Neural cell (in vitro differentiated cells): ENCODE measurements at regions not wholly inside any gene's neighbourhood (a gene's known extent, or its start where the extent isn't known, plus 50 kb on each side); places are given as distances from the start of the nearest gene placed in this dataset.

ENCODE experiments used
- EP300 ChIP-seq: fragments of 450-650 bp; conservative IDR thresholded peaks from 2 replicates; pipeline ENCODE4 v1.6.1; 2014; ENCODE audit warnings: antibody characterized with exemption, mild to moderate bottlenecking, moderate library complexity; ENCODE audit not compliant: poor library complexity, severe bottlenecking
- EZH2 ChIP-seq: fragments of 200-600, 300-800 bp; shearing (Covaris generic), sonication (generic); IDR thresholded peaks from 2 replicates; pipeline ENCODE4 v1.6.1; 2014; ENCODE audit warnings: antibody characterized with exemption, low read length, borderline replicate concordance, mild to moderate bottlenecking; ENCODE audit not compliant: insufficient read depth, poor library complexity, severe bottlenecking
- MXI1 ChIP-seq: fragments of 450-650 bp; conservative IDR thresholded peaks from 2 replicates; pipeline ENCODE4 v1.6.1; 2014; ENCODE audit warnings: antibody characterized with exemption, mild to moderate bottlenecking; ENCODE audit not compliant: poor library complexity, severe bottlenecking
- SMC3 ChIP-seq: fragments of 450-650 bp; conservative IDR thresholded peaks from 2 replicates; pipeline ENCODE4 v1.6.1; 2014; ENCODE audit warnings: antibody characterized with exemption, mild to moderate bottlenecking, moderate library complexity; ENCODE audit not compliant: poor library complexity
- TAF1 ChIP-seq: IDR thresholded peaks from 2 replicates; pipeline ENCODE4 v1.6.1; 2012; ENCODE audit warnings: low read depth
- TF ChIP-seq, protein P1 (sequence below): fragments of 450-650 bp; IDR thresholded peaks from 2 replicates; pipeline ENCODE4 v1.5.1; 2014; ENCODE audit warnings: antibody characterized with exemption, mild to moderate bottlenecking, moderate library complexity; ENCODE audit not compliant: poor library complexity, severe bottlenecking

GRCh38 chr3:162847511-162847910 lies 1350.9 kb downstream of the OTOL1 start:
- TF ChIP-seq, protein P1, sequence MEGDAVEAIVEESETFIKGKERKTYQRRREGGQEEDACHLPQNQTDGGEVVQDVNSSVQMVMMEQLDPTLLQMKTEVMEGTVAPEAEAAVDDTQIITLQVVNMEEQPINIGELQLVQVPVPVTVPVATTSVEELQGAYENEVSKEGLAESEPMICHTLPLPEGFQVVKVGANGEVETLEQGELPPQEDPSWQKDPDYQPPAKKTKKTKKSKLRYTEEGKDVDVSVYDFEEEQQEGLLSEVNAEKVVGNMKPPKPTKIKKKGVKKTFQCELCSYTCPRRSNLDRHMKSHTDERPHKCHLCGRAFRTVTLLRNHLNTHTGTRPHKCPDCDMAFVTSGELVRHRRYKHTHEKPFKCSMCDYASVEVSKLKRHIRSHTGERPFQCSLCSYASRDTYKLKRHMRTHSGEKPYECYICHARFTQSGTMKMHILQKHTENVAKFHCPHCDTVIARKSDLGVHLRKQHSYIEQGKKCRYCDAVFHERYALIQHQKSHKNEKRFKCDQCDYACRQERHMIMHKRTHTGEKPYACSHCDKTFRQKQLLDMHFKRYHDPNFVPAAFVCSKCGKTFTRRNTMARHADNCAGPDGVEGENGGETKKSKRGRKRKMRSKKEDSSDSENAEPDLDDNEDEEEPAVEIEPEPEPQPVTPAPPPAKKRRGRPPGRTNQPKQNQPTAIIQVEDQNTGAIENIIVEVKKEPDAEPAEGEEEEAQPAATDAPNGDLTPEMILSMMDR: no peak
- no peak for TF ChIP-seq EP300
- TF ChIP-seq SMC3: no peak
- no peak for TF ChIP-seq TAF1
- no peak for TF ChIP-seq EZH2
- no peak for TF ChIP-seq MXI1
